G401 (cell line): ENCODE measurements at regions not wholly inside any gene's neighbourhood (a gene's known extent, or its start where the extent isn't known, plus 50 kb on each side); places are given as distances from the start of the nearest gene placed in this dataset.
"Not testable (repeated sequence)": the region's sequence is repeated elsewhere in the genome, so short reads cannot be mapped to it uniquely, and the experiment has no call there.

Source experiments
- DNase-seq: peaks from one replicate; pipeline ENCODE4 v3.0.0-alpha.2; 2015; ENCODE audit warnings: low spot score
- in situ Hi-C: cut with HindIII; loops from 2 replicates; pipeline ENCODE4 v1.10.0; 2016; ENCODE audit warnings: low sequenced_read_pairs, mixed read lengths

DNA sequence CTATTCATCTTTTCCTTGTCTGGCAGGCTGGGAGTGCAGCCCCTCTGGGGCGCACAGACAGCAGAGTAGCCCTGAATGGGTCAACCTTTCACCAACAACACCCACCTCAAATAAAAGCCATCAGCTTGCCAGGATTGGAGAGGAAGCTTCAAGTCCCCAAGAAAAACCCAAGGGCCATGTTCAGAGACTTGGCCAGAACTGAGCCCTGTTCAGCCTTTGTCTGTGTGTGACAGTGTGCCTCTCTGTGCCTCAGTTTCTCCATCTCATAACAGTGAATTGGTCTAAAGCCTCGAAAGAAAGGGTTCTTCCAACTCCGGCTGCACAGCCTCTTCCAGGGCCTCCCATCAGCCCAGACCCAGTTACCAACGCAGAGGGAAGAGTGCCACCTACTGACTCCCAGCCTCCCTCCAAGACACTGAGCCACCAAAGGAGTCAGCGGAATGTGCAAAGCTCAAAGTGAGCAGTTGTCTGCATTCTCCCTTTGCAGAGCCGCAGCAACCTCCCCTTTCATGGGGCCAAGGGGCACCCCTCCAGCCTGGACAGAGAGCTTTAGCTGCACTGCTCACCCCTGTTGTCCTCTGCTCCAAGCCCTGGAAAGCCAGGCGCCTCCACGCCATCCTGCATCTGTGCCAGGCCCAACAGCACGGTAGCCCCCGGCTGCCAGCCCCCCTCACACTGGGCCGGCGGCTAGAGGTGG, 82.7 kb upstream of the TOP1 start:
- in situ Hi-C loops = no loop called here

DNA sequence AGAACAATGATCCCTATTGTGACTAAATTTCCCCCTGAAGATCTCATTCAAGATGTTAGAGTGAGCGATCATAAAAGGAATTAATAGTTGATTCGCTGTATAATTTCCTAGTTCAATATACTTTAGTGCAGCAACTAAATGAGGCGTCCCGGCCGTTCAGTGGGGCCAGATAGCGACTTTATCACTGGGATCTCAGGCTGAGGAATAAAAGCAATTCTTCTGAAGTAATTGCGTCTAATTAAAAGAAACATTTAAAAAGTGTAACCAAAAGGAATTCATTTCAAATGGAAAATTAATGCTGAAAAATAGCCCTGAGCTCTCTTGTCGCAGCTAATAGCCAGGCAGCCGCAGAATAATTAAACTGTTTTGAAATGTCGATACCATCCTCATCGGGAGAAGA, 82.2 kb upstream of the TOP1 start:
- in situ Hi-C loops = no loop called here

More for the DNA sequence above, 82.7 kb upstream of the TOP1 start:
- peak; percentile 33 for DNase-seq

DNA sequence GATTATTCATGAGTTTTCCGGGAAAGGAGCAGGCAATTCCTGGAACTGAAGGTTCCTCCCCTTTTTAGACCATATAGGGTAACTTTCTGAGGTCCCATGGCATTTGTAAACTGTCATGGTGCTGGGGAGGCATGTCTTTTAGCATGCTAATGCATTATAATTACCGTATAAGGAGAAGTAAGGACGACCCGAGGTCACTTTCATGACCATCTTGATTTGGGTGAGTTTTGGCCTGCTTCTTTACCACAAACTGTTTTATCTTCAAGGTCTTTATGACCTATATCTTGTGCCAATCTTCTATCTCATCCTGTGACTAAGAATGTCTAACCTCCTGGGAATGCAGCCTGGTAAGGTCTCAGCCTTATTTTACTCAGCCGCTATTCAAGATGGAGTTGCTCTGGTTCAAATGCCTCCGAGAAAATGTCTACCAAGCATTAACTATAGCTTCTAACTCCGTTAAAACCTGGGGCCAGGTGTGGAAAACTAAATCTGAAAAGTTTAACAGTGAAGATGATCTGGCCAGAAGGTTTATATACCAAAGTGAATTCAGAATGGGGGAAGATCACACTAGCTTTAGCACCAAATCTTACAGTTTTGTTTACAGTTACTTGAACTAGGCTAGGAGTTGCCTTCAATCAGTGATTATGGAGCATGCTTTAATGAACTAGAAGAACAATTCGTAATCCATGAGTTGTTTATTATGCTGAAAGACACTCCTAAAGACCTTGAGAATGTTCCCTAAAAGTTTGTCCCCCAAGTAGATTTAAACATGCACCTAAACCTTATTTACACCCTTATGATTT, 80.0 kb upstream of the TOP1 start:
- no peak for DNase-seq
- in situ Hi-C loops = no loop called here

More for the DNA sequence above, 82.2 kb upstream of the TOP1 start:
- no peak for DNase-seq

DNA sequence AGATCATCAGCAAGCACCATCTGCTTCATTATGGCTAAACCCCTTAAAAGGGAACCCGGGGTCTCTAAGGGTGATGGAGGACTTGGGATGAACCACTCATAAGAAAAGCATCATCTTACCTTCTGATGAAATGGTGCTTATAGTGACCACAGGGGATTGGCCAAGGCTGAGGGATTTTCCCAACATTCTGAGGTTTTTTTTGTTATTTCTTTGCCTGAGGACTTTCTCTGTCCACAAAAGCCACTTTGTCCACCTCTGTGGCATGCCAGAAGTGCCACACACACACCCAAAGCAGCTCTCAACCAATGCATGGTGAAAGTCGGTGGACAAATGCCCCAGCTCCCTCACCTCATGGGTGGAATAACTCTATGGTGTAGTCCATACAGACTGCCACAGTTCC, 79.3 kb upstream of the TOP1 start:
- in situ Hi-C loops = no loop called here
- no peak for DNase-seq

DNA sequence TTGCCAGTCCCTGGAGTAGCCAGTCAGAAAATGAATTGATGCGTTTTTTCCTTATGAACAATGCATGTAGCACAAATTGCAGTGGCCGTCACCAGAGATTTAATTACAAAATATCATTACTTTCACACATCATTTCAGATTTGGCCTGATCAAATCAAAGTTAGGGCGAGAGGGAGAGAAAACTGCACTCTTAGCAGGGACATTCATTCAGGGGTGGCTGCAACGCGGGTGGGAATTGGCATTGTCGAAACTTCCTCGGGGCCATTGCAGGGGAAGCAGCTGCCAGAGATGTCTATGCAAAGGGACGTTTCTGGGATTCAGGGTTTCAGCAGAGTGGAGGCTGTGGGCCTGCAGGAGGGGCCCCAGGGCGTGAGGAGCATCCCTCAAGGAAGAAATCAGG, 76.5 kb upstream of the TOP1 start:
- in situ Hi-C loops = no loop called here
- no peak for DNase-seq

DNA sequence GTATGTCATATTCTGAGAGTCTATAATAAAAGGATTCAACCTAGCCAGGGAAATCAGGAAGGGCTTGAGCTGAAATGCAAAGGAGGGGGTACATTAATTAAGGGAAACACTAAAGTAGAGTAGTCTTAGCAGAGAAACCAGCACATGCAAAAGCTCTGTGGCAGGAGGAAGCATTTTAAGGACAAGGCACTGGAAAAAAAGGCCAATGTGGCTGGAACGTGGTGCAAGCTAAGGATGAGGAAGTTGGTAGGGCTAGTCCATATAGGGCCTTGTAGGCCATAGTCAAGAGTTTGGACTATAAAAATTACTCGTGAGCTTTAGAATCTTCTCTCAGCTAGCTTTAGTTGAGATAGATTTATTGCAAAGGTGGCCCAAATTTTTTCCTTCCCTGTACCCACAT, 75.2 kb upstream of the TOP1 start:
- no peak for DNase-seq
- in situ Hi-C loops = no loop called here

DNA sequence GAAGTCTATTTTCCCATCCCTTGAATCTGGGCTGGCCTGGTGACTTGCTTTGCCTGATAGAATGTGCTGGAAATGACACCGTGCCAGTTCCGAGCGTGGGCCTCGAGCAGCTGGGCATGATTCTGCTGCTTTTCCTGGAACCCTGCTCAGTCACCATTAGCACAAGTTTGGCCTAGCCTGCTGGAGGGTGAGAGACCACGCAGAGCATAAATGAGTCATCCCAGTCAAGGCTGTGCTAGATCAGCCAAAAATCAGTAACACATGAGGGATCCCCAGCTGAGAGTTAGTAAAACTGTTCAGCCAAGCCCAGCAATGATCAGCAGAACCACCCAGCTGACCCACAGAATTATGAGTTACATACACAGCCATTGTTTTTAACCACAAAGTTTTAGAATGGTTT, 74.8 kb upstream of the TOP1 start:
- in situ Hi-C loops = no loop called here
- DNase-seq = no peak

DNA sequence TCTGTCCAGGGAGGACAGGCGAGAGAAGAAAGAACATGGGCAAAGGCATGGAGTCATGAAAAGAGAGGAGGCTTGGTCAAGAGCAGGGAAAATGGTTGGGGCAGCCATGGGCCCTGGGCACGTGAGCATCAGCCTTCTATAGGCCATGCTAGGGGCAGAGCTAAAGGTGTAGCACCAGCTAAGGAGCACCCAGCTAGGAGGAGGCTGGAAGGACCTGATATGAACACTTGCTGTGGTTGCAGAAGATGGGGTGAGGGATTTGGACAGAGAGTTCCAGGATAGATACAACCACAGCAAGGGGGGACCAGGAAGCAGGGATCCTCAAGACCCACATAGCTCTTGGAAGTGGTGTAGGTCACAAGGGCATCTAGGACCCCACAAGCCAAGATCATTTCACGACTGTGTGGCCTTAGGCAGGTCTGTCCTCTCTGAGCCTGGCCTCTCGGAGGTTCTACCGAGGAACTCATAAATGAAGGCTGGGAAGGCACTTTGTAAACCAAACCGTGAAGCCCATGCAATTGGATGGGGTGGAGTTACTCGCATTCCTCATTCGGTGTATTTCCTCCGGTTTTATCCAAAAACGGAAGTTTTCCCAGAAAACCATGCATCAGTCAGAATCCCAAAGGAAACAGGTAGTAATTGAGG, 74.0 kb upstream of the TOP1 start:
- no peak for DNase-seq
- in situ Hi-C loops = no loop called here

DNA sequence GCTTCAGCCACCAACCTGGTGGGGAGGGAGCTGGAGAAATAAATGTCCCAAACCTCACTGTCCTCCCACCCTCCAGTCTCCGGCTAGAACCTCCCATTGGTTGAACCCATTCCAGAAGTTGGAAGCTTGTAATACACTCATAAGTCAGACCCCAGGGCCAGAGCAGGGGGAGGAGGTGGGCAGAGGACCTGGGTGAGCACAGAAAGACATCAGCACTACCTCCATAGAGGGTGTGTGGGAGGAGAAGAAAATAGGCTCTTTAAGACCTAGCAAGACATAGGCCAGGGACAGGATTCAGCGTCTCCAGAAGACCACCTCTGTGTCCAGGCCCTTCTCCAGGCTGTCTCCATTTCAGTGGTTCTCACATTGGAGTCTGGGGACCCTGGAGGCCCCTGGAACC, 73.3 kb upstream of the TOP1 start:
- in situ Hi-C loops = no loop called here
- no peak for DNase-seq

DNA sequence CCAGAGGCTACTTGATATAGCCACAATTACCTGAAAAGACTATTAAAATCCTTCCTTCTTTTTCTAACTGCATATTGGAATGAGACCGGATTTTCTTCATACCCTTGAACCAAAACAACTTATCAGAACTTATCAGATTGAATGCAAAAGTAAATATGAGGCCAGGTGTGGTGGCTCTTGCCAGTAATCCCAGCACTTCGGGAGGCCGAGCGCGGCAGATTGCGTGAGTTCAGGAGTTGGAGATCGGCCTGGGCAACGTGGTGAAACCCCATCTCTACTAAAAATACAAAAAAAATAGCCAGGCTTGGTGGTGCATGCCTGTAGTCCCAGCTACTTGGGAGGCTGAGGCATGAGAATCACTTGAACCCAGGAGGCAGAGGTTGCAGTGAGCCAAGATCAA, 72.8 kb upstream of the TOP1 start:
- in situ Hi-C loops, DNase-seq: not testable (repeated sequence)

DNA sequence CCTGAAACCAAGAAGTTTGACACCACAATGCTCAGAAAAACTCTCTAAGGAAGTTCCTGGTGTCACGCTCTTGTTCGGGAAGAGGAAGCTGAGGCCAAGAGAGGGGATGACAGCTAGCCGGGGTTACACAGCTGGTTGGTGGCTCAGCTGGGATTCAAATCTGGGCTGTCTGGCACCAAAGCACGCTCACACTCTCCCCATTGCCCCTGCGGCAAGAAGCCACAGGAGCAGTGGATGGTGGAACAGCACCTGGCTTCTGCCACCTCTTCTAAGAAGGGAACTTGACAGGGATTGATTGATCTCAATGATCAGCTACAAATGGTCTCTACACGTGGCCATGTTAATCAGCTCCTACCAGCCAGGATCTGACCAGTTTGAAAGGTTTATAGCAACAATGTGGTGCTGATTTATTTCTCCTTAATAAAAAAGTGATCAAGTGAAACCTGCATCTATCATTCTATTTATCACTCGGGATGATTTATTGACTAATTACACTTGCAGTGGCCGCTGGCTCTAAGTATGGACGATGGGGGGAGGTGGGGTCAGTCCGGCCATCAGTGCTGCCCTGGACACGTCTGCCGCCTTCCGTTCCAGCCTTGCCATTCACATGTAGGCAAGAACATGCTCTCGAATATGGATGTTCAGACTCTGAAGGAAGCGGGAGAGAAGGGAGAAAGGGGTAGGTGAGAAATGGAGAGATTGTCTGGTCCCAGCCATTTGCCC, 71.9 kb upstream of the TOP1 start:
- in situ Hi-C loops = no loop called here
- no peak for DNase-seq

DNA sequence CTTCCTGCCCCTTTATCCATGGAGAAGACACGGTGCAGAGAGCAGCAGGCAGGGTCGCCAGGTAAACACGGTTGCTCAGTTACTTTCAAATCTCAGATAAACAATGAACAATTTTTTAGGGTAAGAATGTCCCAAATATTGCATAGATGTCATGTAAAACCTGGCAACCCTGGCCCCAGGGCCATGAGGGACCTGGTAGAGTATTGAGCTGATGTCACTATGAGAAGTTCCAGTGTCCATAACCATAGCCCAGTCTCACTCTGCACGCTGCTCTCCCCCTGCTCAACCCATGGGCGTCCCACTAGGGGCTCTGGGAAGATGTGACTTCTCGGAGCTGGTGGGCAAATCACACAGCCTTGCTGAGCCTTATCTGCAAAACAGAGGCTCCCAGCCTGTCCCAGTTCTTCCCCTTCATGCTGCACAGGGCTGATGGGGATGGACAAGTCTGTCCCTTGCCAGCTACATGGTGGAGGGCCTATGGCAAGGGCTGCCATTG, 71.3 kb upstream of the TOP1 start:
- in situ Hi-C loops = no loop called here
- DNase-seq = no peak

DNA sequence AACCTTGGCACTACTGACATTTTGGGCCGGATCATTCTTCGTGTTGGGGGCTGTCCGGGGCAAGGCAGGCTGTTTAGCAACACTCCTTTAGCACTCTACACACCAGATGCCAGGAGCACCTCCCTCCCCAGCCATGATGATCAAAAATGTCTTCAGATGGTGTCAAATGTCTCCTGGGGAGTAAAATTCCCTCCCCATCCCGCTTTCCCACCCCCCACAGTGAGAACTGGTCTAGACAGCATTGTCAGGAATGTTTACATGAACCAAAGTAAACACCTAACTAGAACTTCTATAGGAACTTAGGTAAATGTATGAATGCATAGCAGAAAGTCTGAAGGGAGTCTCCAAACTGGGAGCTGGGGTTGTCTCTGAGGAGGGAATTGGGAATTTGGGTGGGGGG, 70.0 kb upstream of the TOP1 start:
- DNase-seq = no peak
- in situ Hi-C loops = no loop called here

DNA sequence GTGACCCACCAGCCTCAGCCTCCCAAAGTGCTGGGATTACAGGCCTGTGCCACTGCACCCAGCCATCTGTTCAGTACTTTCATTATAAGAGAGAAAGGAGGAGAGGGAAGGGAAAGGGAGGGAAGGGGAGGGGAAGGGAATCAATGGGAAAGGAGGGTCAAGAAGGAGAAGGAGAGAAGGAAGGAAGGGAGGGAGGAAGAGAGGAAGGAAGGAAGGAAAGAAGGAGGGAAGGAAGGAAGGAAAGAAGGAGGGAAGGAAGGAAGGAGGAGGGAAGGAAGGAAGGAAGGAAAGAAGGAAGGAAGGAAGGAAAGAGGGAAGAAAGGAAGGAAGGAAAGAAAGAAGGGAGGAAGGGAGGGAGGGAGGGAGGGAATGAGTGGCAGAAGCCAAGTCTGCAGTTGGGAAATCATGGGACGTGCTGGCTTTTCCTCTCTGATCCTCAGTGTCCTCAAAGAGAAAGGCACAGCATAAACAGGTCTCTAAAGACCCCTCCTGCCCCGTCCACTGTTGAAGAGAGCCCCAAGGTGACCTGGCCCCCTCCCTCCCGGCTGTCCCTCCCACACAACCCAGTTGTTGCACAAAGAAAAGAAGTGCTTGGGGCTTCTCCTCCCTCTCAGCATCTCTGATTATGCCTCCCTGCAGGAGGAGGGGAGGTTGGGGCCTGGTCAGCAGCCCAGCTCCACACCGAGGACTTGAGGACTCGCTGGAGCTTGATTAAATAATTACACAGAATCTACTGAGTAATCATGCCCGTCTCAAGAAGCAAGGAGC, 69.1 kb upstream of the TOP1 start:
- DNase-seq = no peak
- in situ Hi-C loops = no loop called here

DNA sequence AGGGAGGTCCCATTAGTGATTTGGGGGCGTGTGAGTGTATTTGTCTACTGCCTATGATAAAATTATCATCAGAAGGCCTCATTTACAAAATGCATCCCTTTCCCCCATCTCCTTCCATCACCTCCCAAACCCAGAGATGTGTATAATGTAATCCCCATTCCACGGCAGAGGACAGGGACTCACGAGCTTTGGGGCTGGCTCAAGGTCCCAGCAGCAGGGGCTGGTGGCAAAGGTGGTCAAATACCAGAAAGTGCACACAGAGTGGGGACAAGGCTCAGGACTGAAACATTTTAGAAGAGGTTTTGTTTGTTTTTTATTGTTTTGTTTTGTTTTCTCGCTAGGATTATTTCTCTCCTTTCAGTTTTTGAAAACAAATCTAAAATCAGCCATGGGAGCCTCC, 68.5 kb upstream of the TOP1 start:
- DNase-seq = no peak
- in situ Hi-C loops = no loop called here

DNA sequence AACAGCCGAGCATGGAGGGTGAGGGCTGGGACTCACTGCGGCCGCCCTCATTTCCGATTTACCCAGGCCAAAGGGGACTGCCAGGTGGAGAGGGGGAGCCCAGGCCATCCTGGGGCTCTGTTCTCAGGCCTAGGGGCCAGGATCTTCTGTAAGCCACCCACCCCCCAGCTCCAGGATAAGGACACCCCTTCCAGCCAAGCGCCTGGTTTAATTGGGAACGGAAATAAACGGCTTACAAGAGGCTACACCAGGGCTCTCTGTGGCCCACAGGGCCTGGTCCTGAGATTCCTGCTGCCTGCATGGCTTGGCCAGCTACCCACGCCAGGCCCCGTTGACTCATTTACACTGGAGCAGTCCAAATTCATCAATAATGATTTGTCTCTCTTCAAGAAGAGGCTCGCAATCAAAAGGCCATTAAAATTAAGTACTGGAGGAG, 68.1 kb upstream of the TOP1 start:
- DNase-seq = no peak
- in situ Hi-C loops = no loop called here

DNA sequence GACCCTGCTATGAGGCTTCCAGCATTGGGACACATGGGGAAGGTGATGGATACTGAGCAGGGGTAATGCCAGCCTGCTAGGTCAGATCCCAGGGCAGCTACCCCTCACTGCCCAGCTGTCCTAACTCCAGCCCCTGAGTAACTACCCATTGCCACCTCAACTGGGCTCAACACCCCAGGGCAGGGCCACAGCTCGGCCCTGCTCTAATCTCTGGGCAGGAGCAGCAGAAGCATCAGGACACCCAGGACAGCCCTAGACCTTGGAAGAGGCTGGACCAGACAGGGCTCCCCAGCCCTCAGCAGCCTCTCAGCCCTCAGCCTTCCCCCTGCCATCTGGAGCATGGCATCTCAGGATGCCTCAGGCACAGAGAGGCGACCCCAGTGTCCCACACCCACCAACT, 67.4 kb upstream of the TOP1 start:
- in situ Hi-C loops = no loop called here
- no peak for DNase-seq

DNA sequence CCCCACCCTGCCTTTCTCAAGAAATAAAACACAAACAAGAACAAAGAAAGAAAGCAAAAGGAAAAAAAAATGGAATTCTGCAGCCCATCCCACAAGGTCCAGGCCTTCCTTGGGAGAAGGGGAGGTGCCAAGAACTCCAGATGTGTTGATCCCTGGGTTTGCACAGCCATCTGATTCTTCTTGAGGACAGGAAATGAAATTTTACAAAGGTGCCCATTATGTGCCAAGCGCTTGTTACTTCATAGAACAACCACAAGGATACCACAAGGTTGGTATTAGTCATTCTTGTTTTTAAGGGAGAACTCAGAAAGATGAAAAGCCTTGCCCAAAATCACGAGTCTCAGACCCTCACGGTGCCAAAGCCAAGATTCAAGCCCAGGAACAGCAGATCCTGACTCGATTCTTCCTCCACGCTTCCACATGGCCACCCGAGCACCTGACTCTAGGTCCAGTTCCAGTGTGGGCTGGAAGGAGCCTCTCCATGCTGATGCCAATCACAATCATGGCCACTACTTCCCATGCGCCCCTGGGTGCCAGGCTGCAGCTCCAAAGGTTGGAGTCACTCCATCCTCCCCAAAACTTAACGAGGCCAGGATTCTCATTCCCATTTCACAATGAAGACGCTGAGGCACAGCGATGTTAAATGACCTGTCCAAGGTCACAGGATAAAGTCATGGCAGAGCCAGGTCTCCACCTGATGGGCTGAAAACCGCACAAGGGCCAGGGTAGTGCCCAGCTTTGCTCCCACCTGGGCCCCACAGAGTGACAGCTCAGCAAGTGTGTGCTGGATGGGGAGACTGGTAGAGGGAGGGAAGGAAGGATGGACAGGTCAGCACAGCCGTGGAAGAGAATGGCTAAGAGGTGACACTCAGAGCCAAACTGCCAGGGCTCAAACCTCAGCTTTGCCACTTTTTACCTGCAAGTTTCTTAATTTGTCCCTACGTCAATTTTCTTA, 66.7 kb upstream of the TOP1 start:
- DNase-seq = no peak
- in situ Hi-C loops = no loop called here
